ENCODE measurements at regions not wholly inside any gene's neighbourhood (a gene's known extent, or its start where the extent isn't known, plus 50 kb on each side); places are given as distances from the start of the nearest gene placed in this dataset.

- Histone ChIP-seq H3K9me3 (no peaks in the 10 kb centered on the region), H3K4me1 (ENCODE audit: control insufficient read depth in 1 of 2, insufficient read depth in 1 of 2, low read depth in 1 of 2, low read length in 1 of 2) (no peaks in the 10 kb centered on the region), H3K36me3 (no peaks in the 10 kb centered on the region), H3K27me3 (peaks cover 9% of the 10 kb centered on the region), H3K27ac (no peak overlapping the region), H3K4me3 (ENCODE audit: low read depth in 1 of 2, low read length in 1 of 2) (no peak overlapping the region)
- no peak for TF ChIP-seq CTCF (IDR thresholded peaks at IDR 0.05)
Measured at GRCh38 chr7:25326501-25327156, 98.3 kb upstream of the NPVF start.

- Histone ChIP-seq H3K4me1 (ENCODE audit: control insufficient read depth in 1 of 2, insufficient read depth in 1 of 2, low read depth in 1 of 2, low read length in 1 of 2) (no peaks in the 10 kb centered on the region), H3K27me3 (no peaks in the 10 kb centered on the region), H3K4me3 (ENCODE audit: low read depth in 1 of 2, low read length in 1 of 2) (no peak overlapping the region), H3K27ac (no peak overlapping the region), H3K9me3 (no peaks in the 10 kb centered on the region), H3K36me3 (no peaks in the 10 kb centered on the region)
- no peak for TF ChIP-seq CTCF (IDR thresholded peaks at IDR 0.05)
Measured at GRCh38 chr7:25329815-25330214, 101.5 kb upstream of the NPVF start.

DNA sequence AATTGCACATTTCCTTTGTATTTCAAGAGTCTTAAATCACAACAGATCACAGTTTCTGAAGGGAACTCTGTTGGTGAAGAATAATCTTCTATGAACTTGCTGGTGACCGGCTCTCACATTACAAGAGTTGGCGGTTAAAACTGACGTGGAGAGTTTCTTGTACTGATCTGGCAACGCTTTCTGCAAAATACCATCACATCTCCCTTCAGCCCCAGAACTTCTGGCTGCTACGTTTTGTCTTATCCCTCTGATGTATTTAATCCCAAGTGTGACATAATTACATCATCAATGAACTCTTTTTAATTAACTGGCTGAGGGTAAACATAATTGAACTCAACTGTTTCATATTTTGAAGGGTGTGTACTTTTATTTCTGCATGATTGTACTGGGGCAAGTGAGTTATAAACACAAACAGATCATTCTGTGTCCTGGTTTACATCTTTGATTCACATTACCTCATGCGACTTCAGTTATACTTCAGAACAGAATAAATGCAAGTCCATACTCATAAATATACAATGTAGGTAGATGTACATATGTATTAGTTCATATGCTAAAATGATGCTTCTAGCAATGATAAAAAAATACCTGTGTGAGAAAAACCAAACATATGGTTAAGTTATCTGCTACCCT, 105.1 kb upstream of the NPVF start:
- Histone ChIP-seq H3K36me3 (no peaks in the 10 kb centered on the region), H3K27ac (no peak overlapping the region), H3K4me1 (ENCODE audit: control insufficient read depth in 1 of 2, insufficient read depth in 1 of 2, low read depth in 1 of 2, low read length in 1 of 2) (no peaks in the 10 kb centered on the region), H3K4me3 (ENCODE audit: low read depth in 1 of 2, low read length in 1 of 2) (no peak overlapping the region), H3K9me3 (no peaks in the 10 kb centered on the region), H3K27me3 (no peaks in the 10 kb centered on the region)
- no peak for TF ChIP-seq CTCF (IDR thresholded peaks at IDR 0.05)

DNA sequence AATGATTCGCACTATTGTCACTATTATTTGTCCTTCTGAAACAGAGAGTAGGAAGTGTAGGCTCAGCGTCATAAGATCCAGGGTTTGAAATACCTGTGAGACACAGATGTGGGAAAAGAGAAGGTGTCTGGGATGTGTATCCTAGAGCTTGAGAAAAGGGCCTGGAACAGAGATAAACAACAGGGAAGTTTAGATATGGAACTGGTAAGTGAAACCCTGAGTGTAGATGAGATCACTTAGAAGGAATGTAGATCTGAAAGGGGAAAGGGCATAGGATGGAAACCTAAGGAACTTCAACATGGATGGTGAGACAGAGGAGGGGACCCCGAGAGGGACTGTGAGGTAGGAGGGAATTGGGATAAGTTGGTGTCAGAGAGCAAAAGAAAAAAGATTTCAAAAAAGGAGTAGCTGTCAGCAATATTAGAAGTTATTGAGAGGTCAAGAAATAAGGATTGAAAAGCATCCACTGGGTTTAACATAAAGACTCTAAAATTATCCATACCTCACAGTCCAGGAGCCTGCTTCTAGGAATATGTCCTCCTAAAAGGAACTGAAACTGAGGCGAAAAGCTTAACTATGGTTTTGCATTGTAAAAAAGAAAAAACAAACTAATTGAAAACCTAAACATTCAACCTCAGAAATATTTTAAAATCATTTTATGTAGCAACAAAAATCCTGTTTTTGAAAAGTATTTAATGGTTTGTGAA, 119.2 kb upstream of the NPVF start:
- H3K4me3 ChIP-seq (ENCODE audit: low read depth in 1 of 2, low read length in 1 of 2) = no peak overlapping the region
- H3K9me3 ChIP-seq = no peaks in the 10 kb centered on the region
- H3K27ac ChIP-seq = no peak overlapping the region
- TF ChIP-seq CTCF (IDR thresholded peaks at IDR 0.05) = no peak
- H3K36me3 ChIP-seq = no peaks in the 10 kb centered on the region
- H3K4me1 ChIP-seq (ENCODE audit: control insufficient read depth in 1 of 2, insufficient read depth in 1 of 2, low read depth in 1 of 2, low read length in 1 of 2) = peaks cover 0 to 3% of the 10 kb centered on the region in 2 experiments
- H3K27me3 ChIP-seq = peaks cover 43% of the 10 kb centered on the region

DNA sequence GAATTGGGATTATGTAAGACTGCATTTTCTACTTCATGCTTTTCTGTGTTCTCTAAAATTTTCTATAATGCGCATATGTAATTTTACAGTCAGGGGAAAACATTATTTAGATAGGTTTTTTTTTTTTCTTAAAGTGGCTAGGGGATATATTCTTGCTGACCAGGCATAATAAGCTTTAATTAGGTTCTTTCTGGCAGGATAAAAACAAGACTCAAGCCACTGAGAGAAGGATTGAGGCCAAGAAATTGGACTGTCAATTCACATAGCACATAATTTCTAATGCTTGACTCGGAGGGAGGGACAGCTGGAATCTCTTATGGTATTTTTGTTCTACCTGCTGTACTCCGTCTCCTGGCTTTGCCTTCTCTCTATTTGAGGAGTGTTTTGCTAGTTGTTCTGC, 119.8 kb upstream of the NPVF start:
- peaks cover 0 to 3% of the 10 kb centered on the region in 2 experiments for H3K4me1 ChIP-seq (ENCODE audit: control insufficient read depth in 1 of 2, insufficient read depth in 1 of 2, low read depth in 1 of 2, low read length in 1 of 2)
- no peaks in the 10 kb centered on the region for H3K36me3 ChIP-seq
- TF ChIP-seq CTCF (IDR thresholded peaks at IDR 0.05) = no peak
- no peak overlapping the region for H3K27ac ChIP-seq
- no peaks in the 10 kb centered on the region for H3K9me3 ChIP-seq
- H3K4me3 ChIP-seq (ENCODE audit: low read depth in 1 of 2, low read length in 1 of 2) = no peak overlapping the region
- H3K27me3 ChIP-seq = peaks cover 37% of the 10 kb centered on the region

Data from neutrophil (primary cell).